Liver (tissue), 8 donors: ENCODE measurements at regions not wholly inside any gene's neighbourhood (a gene's known extent, or its start where the extent isn't known, plus 50 kb on each side); places are given as distances from the start of the nearest gene placed in this dataset.

Source experiments
- DNase-seq: peaks from one replicate; pipeline ENCODE4 v3.0.0-alpha.2; 2017; ENCODE audit warnings: low spot score
- H3K27ac ChIP-seq, 2 donors: one replicate each; pipeline ENCODE4 v1.7.0; 2013; ENCODE audit warnings: inconsistent platforms in 2 of 2, low read length in 2 of 2, control low read depth in 1 of 2, low read depth in 1 of 2, mild to moderate bottlenecking in 1 of 2
- H3K27me3 ChIP-seq, 4 donors: one replicate each; pipeline versions ENCODE4 v1.6.1 to v1.7.0; 2013; ENCODE audit warnings: low read length in 3 of 4, inconsistent platforms in 1 of 4, mild to moderate bottlenecking in 1 of 4, moderate library complexity in 1 of 4; ENCODE audit not compliant: control insufficient read depth in 4 of 4, insufficient read depth in 4 of 4
- H3K36me3 ChIP-seq, 4 donors: one replicate each; pipeline versions ENCODE4 v1.6.1 to v1.7.0; 2013; ENCODE audit warnings: low read length in 3 of 4, mild to moderate bottlenecking in 3 of 4, low read depth in 1 of 4, moderate library complexity in 1 of 4; ENCODE audit not compliant: control insufficient read depth in 4 of 4, insufficient read depth in 3 of 4
- H3K4me1 ChIP-seq, 4 donors: one replicate each; pipeline versions ENCODE4 v1.6.1 to v1.7.0; 2013; ENCODE audit warnings: low read length in 3 of 4, mild to moderate bottlenecking in 3 of 4, moderate library complexity in 1 of 4; ENCODE audit not compliant: control insufficient read depth in 4 of 4, insufficient read depth in 4 of 4
- H3K4me3 ChIP-seq, 3 donors: one replicate each; pipeline versions ENCODE4 v1.6.1 to v1.7.0; 2013; ENCODE audit warnings: low read length in 3 of 3, control low read depth in 1 of 3, low read depth in 1 of 3, mild to moderate bottlenecking in 1 of 3
- H3K9ac ChIP-seq, 2 donors: one replicate each; pipeline ENCODE4 v1.7.0; 2013; ENCODE audit warnings: low read length in 2 of 2, mild to moderate bottlenecking in 2 of 2, moderate library complexity in 2 of 2, control low read depth in 1 of 2, low read depth in 1 of 2
- H3K9me3 ChIP-seq, 4 donors: one replicate each; pipeline versions ENCODE4 v1.6.1 to v1.7.0; 2013; ENCODE audit warnings: low read length in 3 of 4; ENCODE audit not compliant: control insufficient read depth in 4 of 4
- EGR1 ChIP-seq, 2 donors: IDR thresholded peaks; 2 replicates each; pipeline ENCODE4 v1.6.1; 2016 to 2018; ENCODE audit warnings: antibody characterized with exemption in 2 of 2, low read depth in 2 of 2
- FOXA1 ChIP-seq: IDR thresholded peaks from 2 replicates; pipeline ENCODE4 v1.6.1; 2016; ENCODE audit warnings: antibody characterized with exemption
- FOXA2 ChIP-seq: IDR thresholded peaks from 2 replicates; pipeline ENCODE4 v1.6.1; 2016; ENCODE audit warnings: antibody characterized with exemption
- GABPA ChIP-seq, 2 donors: IDR thresholded peaks in 1 of 2; conservative IDR thresholded peaks in 1 of 2; 2 replicates each; pipeline ENCODE4 v1.6.1; 2016; ENCODE audit warnings: antibody characterized with exemption in 2 of 2, mild to moderate bottlenecking in 1 of 2, moderate library complexity in 1 of 2
- HNF4A ChIP-seq, 2 donors: conservative IDR thresholded peaks; 2 replicates each; pipeline ENCODE4 v1.6.1; 2016; ENCODE audit warnings: antibody characterized with exemption in 2 of 2, mild to moderate bottlenecking in 2 of 2
- HNF4G ChIP-seq: IDR thresholded peaks from 2 replicates; pipeline ENCODE4 v1.6.1; 2016; ENCODE audit warnings: antibody characterized with exemption
- JUND ChIP-seq, 2 donors: IDR thresholded peaks; 2 replicates each; pipeline ENCODE4 v1.6.1; 2016; ENCODE audit warnings: antibody characterized with exemption in 2 of 2
- NR2F2 ChIP-seq: IDR thresholded peaks from 2 replicates; pipeline ENCODE4 v1.6.1; 2016; ENCODE audit warnings: antibody characterized with exemption
- RAD21 ChIP-seq, 2 donors: IDR thresholded peaks; 2 replicates each; pipeline ENCODE4 v1.6.1; 2016; ENCODE audit warnings: antibody characterized with exemption in 2 of 2, mild to moderate bottlenecking in 2 of 2
- RXRA ChIP-seq, 2 donors: IDR thresholded peaks; 2 replicates each; pipeline ENCODE4 v1.6.1; 2017 to 2018; ENCODE audit warnings: antibody characterized with exemption in 2 of 2, mild to moderate bottlenecking in 1 of 2
- YY1 ChIP-seq: IDR thresholded peaks from 2 replicates; pipeline ENCODE4 v1.6.1; 2016; ENCODE audit warnings: antibody characterized with exemption, mild to moderate bottlenecking
- ZBTB33 ChIP-seq: IDR thresholded peaks from 2 replicates; pipeline ENCODE4 v1.6.1; 2016; ENCODE audit warnings: antibody characterized with exemption
- WGBS: extraction: QIAGEN DNeasy Blood & Tissue Kit; methylation state at CpG from one replicate; pipeline ENCODE4 v1.1.7; 2013; 5-methylcytosine and 5-hydroxymethylcytosine counted together
- TF ChIP-seq, protein P1 (sequence below): IDR thresholded peaks from 2 replicates; pipeline ENCODE4 v1.6.1; 2016; ENCODE audit warnings: antibody characterized with exemption
- TF ChIP-seq, protein P2 (sequence below): IDR thresholded peaks from 2 replicates; pipeline ENCODE4 v1.6.1; 2016; ENCODE audit warnings: antibody characterized with exemption
- TF ChIP-seq, protein P3 (sequence below): IDR thresholded peaks from 2 replicates; pipeline ENCODE4 v1.6.1; 2016; ENCODE audit warnings: antibody characterized with exemption, mild to moderate bottlenecking
- TF ChIP-seq, protein P4 (sequence below): fragments of 150-350 bp; IDR thresholded peaks from 2 replicates; pipeline ENCODE4 v1.5.1; 2017; ENCODE audit warnings: improper control_type of control experiment, low read depth, low read length; ENCODE audit not compliant: missing input control
- donor health status: healthy.
- donor health status: healthy.
- donor health status: healthy.
- donor health status: healthy.
- donor health status: healthy.

GRCh38 chr18:26685438-26686157, 137.2 kb upstream of the KCTD1 start:
- H3K36me3 ChIP-seq = no peaks in the 10 kb centered on the region
- no peak overlapping the region for H3K9ac ChIP-seq
- H3K4me3 ChIP-seq = no peak overlapping the region
- H3K27me3 ChIP-seq = peaks cover 0 to 2% (median 0%) of the 10 kb centered on the region in 4 donors
- DNase-seq = no peak
- TF ChIP-seq, protein P1, sequence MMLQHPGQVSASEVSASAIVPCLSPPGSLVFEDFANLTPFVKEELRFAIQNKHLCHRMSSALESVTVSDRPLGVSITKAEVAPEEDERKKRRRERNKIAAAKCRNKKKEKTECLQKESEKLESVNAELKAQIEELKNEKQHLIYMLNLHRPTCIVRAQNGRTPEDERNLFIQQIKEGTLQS = no peak
- TF ChIP-seq RXRA (IDR thresholded peaks at IDR 0.05) (no peak), EGR1 (IDR thresholded peaks at IDR 0.05; ENCODE audit: low read depth in 2 of 2) (no peak), JUND (IDR thresholded peaks at IDR 0.05) (no peak), GABPA (IDR thresholded peaks at IDR 0.05 in 1 of 2, conservative IDR thresholded peaks at IDR 0.05 in 1 of 2) (no peak), YY1 (no peak), HNF4G (no peak), FOXA2 (no peak), HNF4A (conservative IDR thresholded peaks at IDR 0.05) (no peak), ZBTB33 (no peak), NR2F2 (no peak), FOXA1 (no peak), RAD21 (IDR thresholded peaks at IDR 0.05) (no peak)
- TF ChIP-seq, protein P2, sequence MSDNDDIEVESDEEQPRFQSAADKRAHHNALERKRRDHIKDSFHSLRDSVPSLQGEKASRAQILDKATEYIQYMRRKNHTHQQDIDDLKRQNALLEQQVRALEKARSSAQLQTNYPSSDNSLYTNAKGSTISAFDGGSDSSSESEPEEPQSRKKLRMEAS = no peak
- TF ChIP-seq, protein P3, sequence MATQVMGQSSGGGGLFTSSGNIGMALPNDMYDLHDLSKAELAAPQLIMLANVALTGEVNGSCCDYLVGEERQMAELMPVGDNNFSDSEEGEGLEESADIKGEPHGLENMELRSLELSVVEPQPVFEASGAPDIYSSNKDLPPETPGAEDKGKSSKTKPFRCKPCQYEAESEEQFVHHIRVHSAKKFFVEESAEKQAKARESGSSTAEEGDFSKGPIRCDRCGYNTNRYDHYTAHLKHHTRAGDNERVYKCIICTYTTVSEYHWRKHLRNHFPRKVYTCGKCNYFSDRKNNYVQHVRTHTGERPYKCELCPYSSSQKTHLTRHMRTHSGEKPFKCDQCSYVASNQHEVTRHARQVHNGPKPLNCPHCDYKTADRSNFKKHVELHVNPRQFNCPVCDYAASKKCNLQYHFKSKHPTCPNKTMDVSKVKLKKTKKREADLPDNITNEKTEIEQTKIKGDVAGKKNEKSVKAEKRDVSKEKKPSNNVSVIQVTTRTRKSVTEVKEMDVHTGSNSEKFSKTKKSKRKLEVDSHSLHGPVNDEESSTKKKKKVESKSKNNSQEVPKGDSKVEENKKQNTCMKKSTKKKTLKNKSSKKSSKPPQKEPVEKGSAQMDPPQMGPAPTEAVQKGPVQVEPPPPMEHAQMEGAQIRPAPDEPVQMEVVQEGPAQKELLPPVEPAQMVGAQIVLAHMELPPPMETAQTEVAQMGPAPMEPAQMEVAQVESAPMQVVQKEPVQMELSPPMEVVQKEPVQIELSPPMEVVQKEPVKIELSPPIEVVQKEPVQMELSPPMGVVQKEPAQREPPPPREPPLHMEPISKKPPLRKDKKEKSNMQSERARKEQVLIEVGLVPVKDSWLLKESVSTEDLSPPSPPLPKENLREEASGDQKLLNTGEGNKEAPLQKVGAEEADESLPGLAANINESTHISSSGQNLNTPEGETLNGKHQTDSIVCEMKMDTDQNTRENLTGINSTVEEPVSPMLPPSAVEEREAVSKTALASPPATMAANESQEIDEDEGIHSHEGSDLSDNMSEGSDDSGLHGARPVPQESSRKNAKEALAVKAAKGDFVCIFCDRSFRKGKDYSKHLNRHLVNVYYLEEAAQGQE = no peak
- no peak overlapping the region for H3K27ac ChIP-seq
- WGBS = 83% methylated on average over 5 of the region's 5 CpGs
- H3K4me1 ChIP-seq = no peaks in the 10 kb centered on the region
- H3K9me3 ChIP-seq = no peaks in the 10 kb centered on the region

DNA sequence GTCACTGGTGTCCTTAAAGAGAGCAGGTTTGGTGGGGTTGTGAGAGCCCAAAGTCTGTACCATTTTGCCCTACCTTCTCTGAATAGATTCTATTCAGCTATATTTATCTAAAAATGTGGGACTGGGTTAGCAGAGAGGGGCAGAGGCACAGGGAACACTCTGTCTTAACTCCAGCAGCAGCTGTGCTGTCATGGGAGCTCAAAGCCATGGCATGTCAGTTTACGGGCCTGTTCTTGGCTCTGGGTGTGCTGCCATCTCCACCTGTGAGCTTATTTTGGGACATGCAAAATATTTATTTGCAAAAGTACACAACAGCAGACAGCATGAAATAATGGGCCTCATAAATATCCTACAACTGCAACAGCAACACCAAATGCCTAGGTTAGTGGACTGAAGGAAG, 129.6 kb upstream of the KCTD1 start:
- 93% methylated on average over 1 of the region's 1 CpG for WGBS
- no peak for TF ChIP-seq RAD21 (IDR thresholded peaks at IDR 0.05)
- TF ChIP-seq, protein P4, sequence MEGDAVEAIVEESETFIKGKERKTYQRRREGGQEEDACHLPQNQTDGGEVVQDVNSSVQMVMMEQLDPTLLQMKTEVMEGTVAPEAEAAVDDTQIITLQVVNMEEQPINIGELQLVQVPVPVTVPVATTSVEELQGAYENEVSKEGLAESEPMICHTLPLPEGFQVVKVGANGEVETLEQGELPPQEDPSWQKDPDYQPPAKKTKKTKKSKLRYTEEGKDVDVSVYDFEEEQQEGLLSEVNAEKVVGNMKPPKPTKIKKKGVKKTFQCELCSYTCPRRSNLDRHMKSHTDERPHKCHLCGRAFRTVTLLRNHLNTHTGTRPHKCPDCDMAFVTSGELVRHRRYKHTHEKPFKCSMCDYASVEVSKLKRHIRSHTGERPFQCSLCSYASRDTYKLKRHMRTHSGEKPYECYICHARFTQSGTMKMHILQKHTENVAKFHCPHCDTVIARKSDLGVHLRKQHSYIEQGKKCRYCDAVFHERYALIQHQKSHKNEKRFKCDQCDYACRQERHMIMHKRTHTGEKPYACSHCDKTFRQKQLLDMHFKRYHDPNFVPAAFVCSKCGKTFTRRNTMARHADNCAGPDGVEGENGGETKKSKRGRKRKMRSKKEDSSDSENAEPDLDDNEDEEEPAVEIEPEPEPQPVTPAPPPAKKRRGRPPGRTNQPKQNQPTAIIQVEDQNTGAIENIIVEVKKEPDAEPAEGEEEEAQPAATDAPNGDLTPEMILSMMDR = no peak
- TF ChIP-seq JUND (IDR thresholded peaks at IDR 0.05) = no peak
- no peak for TF ChIP-seq NR2F2
- TF ChIP-seq, protein P3 = no peak
- H3K27ac ChIP-seq = no peak overlapping the region
- no peak for DNase-seq
- H3K9ac ChIP-seq = no peak overlapping the region
- no peaks in the 10 kb centered on the region for H3K4me1 ChIP-seq
- no peaks in the 10 kb centered on the region for H3K36me3 ChIP-seq
- H3K9me3 ChIP-seq = no peaks in the 10 kb centered on the region
- no peak overlapping the region for H3K4me3 ChIP-seq
- H3K27me3 ChIP-seq = peaks cover 0 to under 1% (median 0%) of the 10 kb centered on the region in 4 donors
